ENCODE measurements at regions not wholly inside any gene's neighbourhood (a gene's known extent, or its start where the extent isn't known, plus 50 kb on each side); places are given as distances from the start of the nearest gene placed in this dataset.

DNA sequence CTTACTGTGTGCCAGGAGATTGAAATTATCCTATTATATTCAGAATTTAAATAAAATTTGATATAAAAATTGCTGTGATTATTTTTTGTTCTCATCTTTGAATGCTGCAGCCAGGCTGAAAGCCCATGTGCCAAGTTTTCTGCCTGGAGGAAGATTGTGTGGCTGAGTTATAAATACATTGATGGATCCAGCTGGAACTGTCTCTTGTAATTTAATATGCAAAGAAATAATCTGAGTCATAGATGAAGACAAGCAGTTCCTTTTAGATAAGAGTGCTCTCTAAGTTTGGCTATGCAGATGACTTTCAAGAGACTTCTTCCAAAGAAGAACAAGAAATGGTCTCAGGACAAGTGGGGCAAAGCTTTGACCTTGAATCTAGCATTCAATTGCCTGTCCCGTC lies 871.0 kb downstream of the CDH11 start:
- Histone ChIP-seq H3K27ac (ENCODE audit: low read length) (no peak overlapping the region), H3K4me1 (ENCODE audit: control insufficient read depth, insufficient read depth, low read length) (no peaks in the 10 kb centered on the region), H3K9me3 (ENCODE audit: control insufficient read depth, insufficient read depth, low read length) (no peaks in the 10 kb centered on the region), H3K27me3 (ENCODE audit: control insufficient read depth, insufficient read depth, low read length) (no peaks in the 10 kb centered on the region), H3K4me3 (ENCODE audit: low read length) (no peak overlapping the region), H3K36me3 (ENCODE audit: control insufficient read depth, insufficient read depth, low read length) (no peaks in the 10 kb centered on the region)
- ATAC-seq (no peak), DNase-seq (no peak)
- TF ChIP-seq, protein P1, sequence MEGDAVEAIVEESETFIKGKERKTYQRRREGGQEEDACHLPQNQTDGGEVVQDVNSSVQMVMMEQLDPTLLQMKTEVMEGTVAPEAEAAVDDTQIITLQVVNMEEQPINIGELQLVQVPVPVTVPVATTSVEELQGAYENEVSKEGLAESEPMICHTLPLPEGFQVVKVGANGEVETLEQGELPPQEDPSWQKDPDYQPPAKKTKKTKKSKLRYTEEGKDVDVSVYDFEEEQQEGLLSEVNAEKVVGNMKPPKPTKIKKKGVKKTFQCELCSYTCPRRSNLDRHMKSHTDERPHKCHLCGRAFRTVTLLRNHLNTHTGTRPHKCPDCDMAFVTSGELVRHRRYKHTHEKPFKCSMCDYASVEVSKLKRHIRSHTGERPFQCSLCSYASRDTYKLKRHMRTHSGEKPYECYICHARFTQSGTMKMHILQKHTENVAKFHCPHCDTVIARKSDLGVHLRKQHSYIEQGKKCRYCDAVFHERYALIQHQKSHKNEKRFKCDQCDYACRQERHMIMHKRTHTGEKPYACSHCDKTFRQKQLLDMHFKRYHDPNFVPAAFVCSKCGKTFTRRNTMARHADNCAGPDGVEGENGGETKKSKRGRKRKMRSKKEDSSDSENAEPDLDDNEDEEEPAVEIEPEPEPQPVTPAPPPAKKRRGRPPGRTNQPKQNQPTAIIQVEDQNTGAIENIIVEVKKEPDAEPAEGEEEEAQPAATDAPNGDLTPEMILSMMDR (IDR thresholded peaks at IDR 0.05): no peak
- no peaks in the 10 kb centered on the region for H3K36me3 Mint-ChIP-seq
- no peak overlapping the region for H3K27ac Mint-ChIP-seq
- peaks cover 9 to 13% of the 10 kb centered on the region in 2 donors for H3K9me3 Mint-ChIP-seq
- WGBS (ENCODE audit: insufficient coverage): 86% methylated on average over 1 of the region's 1 CpG
- intact Hi-C loops (cut with micrococcal nuclease): no loop called here
- no peak overlapping the region for H3K4me3 Mint-ChIP-seq
- H3K27me3 Mint-ChIP-seq (ENCODE audit: low read depth in 2 of 2): no peaks in the 10 kb centered on the region
- no peaks in the 10 kb centered on the region for H3K4me1 Mint-ChIP-seq

DNA sequence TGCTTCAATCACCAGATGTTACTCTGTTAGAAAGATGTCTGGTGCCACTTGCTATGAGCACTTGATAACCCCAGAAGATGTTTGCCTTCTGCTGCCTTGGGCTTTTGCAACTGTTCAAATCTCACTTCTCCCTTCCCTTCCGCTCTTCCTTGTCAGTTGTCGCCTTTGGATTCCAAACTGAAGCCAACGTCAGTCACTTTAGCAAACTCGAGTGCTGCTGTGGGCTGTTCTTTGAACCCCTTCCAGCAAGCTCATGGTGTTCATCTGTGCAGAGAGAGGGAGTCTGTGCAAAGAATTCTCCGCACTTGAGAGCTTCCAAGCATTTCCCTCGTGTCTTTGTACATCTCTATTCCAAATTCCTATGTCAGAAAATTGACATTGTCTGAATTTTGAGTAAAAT lies 879.4 kb downstream of the CDH11 start:
- no peaks in the 10 kb centered on the region for H3K27me3 ChIP-seq (ENCODE audit: control insufficient read depth, insufficient read depth, low read length)
- Mint-ChIP-seq H3K9me3 (peaks cover 12 to 13% of the 10 kb centered on the region in 2 donors), H3K27me3 (ENCODE audit: low read depth in 2 of 2) (no peaks in the 10 kb centered on the region), H3K4me1 (no peaks in the 10 kb centered on the region), H3K27ac (no peak overlapping the region), H3K36me3 (peaks cover 7% of the 10 kb centered on the region), H3K4me3 (no peak overlapping the region)
- no peak overlapping the region for H3K27ac ChIP-seq (ENCODE audit: low read length)
- no peak for ATAC-seq
- no peaks in the 10 kb centered on the region for H3K4me1 ChIP-seq (ENCODE audit: control insufficient read depth, insufficient read depth, low read length)
- 87% methylated on average over 6 of the region's 6 CpGs for WGBS (ENCODE audit: insufficient coverage)
- no peaks in the 10 kb centered on the region for H3K36me3 ChIP-seq (ENCODE audit: control insufficient read depth, insufficient read depth, low read length)
- no peaks in the 10 kb centered on the region for H3K9me3 ChIP-seq (ENCODE audit: control insufficient read depth, insufficient read depth, low read length)
- intact Hi-C loops (cut with micrococcal nuclease): no loop called here
- no peak overlapping the region for H3K4me3 ChIP-seq (ENCODE audit: low read length)
- DNase-seq: no peak
- TF ChIP-seq, protein P1 (IDR thresholded peaks at IDR 0.05): no peak

DNA sequence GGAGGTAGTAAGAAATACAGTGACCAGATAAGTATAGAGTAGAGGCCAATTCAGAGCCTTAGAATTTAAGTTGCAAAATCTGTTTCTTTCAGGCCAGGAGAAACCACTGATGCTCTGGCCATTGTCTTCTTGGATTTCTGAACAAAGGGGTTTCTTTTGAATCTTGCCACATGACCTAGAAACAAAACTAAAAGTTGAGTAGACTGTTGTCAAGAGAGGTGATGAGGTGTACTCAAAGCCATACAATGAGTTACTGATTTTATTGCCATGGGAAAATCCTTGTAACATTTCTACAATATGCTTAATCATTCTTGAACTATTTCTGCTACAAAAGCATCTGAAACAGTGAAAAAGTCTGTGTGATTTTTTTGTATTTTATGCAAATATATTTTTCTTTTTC lies 881.3 kb downstream of the CDH11 start:
- intact Hi-C loops (cut with micrococcal nuclease): no loop called here
- no peak overlapping the region for H3K27ac Mint-ChIP-seq
- no peaks in the 10 kb centered on the region for H3K4me1 Mint-ChIP-seq
- Histone ChIP-seq H3K36me3 (ENCODE audit: control insufficient read depth, insufficient read depth, low read length) (no peaks in the 10 kb centered on the region), H3K4me3 (ENCODE audit: low read length) (no peak overlapping the region), H3K27me3 (ENCODE audit: control insufficient read depth, insufficient read depth, low read length) (no peaks in the 10 kb centered on the region), H3K9me3 (ENCODE audit: control insufficient read depth, insufficient read depth, low read length) (no peaks in the 10 kb centered on the region), H3K27ac (ENCODE audit: low read length) (no peak overlapping the region), H3K4me1 (ENCODE audit: control insufficient read depth, insufficient read depth, low read length) (no peaks in the 10 kb centered on the region)
- TF ChIP-seq, protein P1 (IDR thresholded peaks at IDR 0.05): no peak
- no peak overlapping the region for H3K4me3 Mint-ChIP-seq
- DNase-seq: no peak
- H3K27me3 Mint-ChIP-seq (ENCODE audit: low read depth in 2 of 2): no peaks in the 10 kb centered on the region
- H3K36me3 Mint-ChIP-seq: peaks cover 7% of the 10 kb centered on the region
- peaks cover 5 to 13% of the 10 kb centered on the region in 2 donors for H3K9me3 Mint-ChIP-seq
- no peak for ATAC-seq

DNA sequence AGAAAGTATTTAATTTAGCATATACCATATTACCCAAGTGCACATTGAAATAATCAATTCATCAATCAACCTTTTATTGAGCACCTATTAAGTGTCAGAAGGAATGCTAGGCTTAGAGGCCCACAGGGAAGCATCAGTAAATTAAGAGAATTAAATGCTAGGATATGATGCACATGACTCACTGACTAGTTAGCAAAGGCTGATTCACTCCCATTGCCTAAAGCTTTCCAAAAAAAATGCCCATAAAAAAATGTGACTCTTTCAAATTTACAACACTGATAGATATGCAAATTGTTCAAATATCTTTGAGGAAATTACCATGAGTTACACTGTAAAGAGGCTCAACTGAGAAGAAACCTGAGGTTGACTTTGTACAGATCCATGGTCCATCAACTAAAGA lies 883.3 kb downstream of the CDH11 start:
- Mint-ChIP-seq H3K36me3 (peaks cover 7% of the 10 kb centered on the region), H3K9me3 (peaks cover 7 to 14% of the 10 kb centered on the region in 2 donors), H3K27ac (no peak overlapping the region), H3K4me1 (no peaks in the 10 kb centered on the region), H3K4me3 (no peak overlapping the region), H3K27me3 (ENCODE audit: low read depth in 2 of 2) (no peaks in the 10 kb centered on the region)
- H3K9me3 ChIP-seq (ENCODE audit: control insufficient read depth, insufficient read depth, low read length): peaks cover 3% of the 10 kb centered on the region
- intact Hi-C loops (cut with micrococcal nuclease): no loop called here
- H3K36me3 ChIP-seq (ENCODE audit: control insufficient read depth, insufficient read depth, low read length): no peaks in the 10 kb centered on the region
- no peak overlapping the region for H3K27ac ChIP-seq (ENCODE audit: low read length)
- ATAC-seq: no peak
- TF ChIP-seq, protein P1 (IDR thresholded peaks at IDR 0.05): no peak
- H3K4me1 ChIP-seq (ENCODE audit: control insufficient read depth, insufficient read depth, low read length): no peaks in the 10 kb centered on the region
- no peaks in the 10 kb centered on the region for H3K27me3 ChIP-seq (ENCODE audit: control insufficient read depth, insufficient read depth, low read length)
- H3K4me3 ChIP-seq (ENCODE audit: low read length): no peak overlapping the region
- no peak for DNase-seq

Measured in natural killer cell (primary cell).